ENCODE measurements at regions not wholly inside any gene's neighbourhood (a gene's known extent, or its start where the extent isn't known, plus 50 kb on each side); places are given as distances from the start of the nearest gene placed in this dataset.

GRCh38 chr16:74213372-74213771 lies 83.2 kb upstream of the PSMD7 start:
- TF ChIP-seq CTCF (IDR thresholded peaks at IDR 0.05; ENCODE audit: poor library complexity) (no peak), EZH2 (IDR thresholded peaks at IDR 0.05; ENCODE audit: borderline replicate concordance) (no peak)
